GM21529 (cell line): ENCODE measurements at regions not wholly inside any gene's neighbourhood (a gene's known extent, or its start where the extent isn't known, plus 50 kb on each side); places are given as distances from the start of the nearest gene placed in this dataset.
A peak's percentile ranks its signal among the peaks of the same experiment; 100 is the strongest.

Experiments
- ATAC-seq: cut with Tn5 transposase; IDR thresholded peaks from one replicate; pipeline ENCODE4 v1.9.1; 2021; ENCODE audit not compliant: unreplicated experiment

DNA sequence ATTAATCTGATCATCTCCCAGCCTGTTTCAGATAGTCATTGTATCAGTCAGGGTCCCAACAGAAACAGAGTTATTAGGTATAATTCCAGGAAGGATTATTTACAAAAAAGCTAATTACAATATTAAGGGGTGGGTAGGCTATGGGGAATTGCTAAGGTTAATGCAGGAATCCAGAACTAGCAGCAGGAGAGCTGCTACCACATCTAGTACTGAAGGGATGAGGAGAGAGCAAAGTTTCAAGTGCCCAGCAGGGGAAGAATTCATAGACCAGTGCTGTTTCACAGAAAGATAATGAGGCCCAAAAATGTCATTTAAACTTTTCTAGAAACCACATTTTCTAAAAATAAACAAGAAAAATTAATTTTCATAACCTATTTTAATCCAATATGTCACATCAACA, 284.2 kb downstream of the HACE1 start:
- no peak for ATAC-seq

DNA sequence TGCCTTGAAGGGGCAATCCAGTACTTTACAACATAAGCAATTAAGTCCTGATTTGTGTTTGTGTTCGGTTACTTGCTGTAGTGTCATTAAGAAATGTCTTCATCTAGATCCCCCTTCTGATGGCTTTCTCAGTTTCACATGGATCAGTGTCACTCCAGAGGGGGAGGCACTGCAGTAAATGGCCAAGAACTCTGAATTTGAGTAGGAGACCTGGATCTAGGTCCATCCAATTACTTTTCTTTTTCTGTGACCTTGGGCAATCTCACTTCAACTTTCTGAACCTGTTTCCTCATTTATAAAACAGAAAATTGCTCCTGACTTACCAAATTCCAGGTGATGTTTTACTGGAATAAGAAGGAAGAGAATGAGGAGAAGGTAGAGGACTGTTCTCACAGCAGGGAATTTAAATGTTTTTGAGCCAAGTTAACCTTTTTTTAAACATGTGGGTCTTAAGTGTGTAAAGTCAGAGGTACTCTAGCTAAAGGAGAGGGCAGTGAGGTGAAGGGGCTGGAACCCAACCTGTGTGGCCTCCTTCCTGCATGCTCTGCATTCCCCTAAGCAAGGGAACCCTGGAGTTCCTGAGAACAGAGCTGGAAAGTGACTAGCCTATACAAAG, 285.5 kb downstream of the HACE1 start:
- ATAC-seq, result no peak

DNA sequence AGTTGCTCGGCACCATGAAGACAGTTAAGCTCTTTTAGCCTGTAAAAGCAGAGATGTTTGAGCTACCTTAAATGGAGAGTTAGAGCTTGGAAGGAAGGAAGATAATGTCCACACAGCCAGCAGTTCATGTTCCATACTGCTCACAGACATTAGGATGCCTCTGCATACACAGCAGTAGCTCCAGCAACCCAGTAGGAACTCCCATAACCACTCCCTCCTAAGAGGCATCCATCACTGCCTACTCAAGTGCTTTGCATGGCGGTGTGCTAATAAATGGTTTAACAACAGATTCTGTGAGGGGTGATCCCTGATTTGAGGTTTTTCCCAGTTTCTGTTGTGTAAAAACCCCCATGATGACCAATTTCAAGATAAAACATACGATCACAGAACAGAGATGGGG, 286.4 kb downstream of the HACE1 start:
- ATAC-seq, result no peak

DNA sequence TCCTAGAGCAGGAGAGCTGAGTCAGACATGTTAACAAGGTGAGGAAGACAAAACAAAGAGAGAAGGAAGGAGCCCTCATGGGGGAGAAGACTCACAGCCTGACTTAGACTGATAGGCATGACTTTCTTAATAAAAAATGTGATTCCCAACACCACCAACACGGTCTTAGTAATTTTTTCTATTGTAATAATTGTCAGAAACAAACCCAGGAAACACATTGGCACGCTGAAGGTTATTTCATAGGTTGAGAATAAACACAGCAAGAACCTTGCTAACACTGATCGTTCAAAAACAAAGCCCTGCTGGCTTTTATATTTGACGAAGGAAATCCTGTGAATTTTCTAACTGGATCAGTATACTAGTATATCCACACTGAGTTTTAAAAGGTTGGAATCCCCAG, 286.8 kb downstream of the HACE1 start:
- ATAC-seq, result no peak

DNA sequence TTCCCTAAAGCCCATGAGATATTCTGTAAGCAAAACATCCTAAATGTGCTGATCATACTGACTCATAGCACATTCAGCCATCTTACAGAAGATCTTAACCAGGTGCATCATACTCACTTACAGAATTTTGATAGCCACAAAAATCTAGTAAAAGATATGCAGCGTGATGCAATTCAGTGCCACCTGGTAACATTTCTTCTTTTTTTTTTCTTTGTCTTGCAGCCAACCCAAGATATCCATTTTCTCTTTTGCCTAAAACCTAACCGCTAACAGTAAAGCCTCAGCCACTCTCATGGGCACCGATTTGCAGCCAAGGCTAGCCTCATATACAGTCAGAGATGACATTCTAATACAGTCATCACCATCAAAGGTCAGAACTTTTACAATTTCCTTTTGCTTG, 293.3 kb downstream of the HACE1 start:
- ATAC-seq, result no peak

DNA sequence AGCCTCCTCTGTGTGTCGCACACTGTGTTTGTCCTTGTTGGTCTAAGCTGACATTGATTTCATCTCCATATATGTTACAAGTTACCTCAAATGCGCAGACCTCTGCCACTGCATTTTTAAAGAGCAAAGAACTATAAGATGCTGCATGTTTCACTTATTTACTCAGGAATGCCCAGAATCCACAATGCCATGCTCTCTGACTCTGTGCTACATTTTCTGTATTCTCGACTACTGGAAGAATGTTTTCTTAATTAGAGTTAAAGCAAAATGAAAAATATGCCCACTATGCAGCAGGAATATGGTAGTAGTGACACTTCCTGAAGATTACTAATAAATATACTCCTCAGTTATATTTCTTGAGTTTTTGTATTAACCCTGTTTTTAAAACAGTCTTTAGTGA, 296.4 kb downstream of the HACE1 start:
- no peak for ATAC-seq

DNA sequence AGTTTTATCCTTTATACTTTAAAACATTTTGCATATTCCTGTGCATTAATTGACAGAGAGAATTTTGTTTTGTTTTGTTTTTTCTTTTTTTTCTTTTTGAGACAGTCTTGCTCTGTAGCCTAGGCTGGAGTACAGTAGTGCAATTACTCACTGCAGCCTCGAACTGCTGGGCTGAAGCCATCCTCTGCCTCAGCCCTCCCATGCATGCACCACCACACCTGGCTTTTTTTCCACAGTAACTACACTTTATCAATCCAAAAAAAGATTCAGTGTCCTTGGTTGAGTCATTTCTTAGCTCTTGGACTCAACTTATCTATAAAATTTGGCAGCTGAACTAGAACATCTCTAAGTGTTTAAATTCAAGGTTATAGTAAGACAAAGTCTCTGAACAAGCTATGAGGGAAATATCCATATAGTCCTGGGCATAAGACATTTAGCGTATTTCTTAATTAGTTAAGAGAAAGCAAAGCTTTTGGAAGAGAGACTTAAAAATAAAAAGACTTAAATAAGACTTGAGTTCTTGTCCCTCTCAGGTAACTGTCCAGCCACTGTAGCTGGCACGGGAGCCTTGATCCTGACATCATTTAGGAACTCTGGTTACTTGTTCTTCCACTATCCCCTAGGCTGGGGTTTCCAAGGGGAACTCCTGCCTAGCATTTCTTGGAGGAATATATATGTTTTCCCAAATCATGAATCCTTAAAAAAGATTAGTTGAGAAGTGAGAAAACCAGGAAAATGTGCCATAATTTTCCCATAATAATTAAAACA, 300.1 kb downstream of the HACE1 start:
- no peak for ATAC-seq

DNA sequence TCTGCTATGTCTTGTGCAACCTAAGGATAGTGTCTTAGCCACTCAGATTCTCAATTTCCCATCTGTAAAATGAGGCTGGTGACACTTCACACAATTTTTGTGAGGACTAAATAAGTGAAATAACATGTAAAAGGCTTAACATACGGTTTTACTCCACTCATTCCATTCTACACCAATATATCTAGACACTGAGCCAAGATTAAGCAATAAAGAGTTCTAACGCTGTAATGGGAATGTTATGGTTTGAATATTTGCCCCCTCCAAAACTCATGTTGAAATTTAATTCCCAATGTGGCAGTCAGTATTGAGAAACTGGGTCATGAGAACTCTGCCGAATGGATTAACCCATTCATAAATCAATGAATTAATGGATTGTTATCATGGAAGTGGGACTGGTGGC, 301.0 kb downstream of the HACE1 start:
- ATAC-seq, result no peak

DNA sequence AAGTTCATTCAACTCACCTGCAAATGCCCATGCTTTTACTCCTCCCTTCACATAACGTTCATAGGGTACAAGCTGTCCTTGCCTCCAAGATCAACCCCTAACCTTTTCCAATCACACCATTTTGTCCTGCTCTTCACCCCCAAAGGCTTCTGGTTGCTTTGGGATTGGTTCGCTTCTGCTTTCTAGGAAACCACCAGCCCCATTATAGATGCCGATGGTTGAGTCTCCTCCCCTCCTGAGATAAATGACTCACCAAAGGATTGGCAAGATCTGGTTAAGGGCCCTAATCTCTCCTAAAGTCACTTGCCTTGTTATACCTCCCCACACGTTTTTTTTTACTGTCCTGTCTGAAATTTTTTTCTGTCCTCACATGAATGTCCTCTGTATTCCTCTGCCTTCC, 311.4 kb downstream of the HACE1 start:
- no peak for ATAC-seq

DNA sequence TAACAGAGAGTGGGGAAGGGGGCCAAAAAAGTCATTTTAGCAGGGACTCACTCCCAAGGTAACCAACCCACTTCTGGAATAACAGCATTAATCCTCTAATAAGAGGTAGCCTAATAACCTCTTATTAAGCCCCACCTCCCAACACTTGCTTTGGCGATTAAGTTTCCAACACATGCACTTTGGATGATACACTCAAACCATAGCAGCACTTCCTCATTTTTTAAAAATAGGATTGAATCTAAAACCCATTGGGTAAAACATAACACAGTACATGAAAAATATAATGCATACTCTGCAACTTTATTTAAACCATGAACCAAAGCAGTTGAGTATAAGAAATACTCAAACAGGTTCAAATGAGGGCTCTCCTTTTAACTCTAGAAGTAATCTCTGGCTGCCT, 318.3 kb downstream of the HACE1 start:
- no peak for ATAC-seq

DNA sequence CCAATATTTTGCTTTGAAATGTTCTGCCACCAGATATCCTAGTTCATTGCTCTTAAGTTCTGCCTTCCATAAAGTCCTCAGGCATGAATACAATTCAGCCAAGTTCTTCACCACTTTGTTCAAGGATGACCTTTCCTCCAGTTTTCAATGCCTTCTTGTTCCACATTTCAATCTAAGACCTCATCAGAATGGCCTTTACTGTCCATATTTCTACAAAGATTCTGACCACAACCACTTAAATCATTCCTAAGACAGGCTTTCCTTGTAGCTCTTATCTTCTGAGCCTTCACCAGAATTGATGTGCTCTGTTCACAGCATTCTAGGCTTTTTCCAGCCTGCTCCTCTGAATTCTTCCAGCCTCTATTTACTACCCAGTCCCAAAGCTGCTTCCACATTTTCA, 319.0 kb downstream of the HACE1 start:
- no peak for ATAC-seq

DNA sequence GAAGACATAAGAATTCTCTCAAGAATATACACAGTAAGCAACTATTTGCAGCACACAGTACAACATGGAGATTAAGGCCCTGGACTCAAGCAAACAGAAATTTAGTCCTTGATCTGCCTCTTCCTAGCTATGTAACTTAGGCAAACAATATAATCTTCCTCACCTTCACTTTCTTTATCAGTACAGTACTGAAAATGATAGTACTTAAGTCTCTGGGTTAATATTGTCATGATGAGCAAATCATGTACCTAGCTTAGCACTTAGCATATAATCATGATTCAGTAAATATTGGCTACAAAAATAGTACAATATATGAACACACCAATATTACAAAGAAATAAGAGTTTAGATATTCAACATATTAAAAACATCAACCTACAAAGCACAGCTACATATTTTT, 320.5 kb downstream of the HACE1 start:
- ATAC-seq, result no peak

DNA sequence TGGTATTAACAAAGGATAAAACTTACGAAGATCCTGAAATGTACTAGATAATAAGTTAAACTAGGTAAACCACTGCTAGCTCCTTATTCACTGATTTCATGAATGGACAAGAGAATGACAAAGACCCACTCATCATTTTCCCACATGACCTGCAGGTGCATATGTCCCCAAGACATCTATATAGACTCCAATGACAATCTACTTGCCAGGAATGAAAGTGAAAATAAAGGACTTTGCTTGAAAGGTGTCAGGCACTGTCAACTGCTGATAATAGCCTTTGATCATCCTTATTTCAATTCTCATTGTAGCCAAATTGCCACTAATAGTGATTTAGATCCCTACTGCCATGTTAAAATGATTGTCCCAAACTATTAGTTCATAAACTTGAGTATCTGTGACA, 321.8 kb downstream of the HACE1 start:
- ATAC-seq, result no peak

DNA sequence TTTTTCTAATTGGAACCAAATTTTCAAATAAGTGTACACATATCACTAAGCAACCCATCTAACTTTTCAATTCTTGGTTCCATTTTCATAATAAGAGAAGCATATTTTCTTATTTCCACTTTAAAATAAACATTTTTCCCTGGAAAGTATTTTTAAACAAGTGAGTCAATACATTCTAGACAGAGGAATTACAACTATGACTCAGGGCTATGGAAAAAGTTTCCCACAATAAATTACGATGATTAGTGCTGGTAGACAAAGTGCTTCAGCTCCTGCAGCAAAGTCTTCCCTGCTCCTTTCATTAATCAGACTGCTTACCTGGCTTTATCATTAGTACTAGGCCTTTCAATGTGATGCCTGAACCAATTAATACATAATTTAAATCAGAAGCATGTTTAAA, 322.5 kb downstream of the HACE1 start:
- ATAC-seq, result no peak

DNA sequence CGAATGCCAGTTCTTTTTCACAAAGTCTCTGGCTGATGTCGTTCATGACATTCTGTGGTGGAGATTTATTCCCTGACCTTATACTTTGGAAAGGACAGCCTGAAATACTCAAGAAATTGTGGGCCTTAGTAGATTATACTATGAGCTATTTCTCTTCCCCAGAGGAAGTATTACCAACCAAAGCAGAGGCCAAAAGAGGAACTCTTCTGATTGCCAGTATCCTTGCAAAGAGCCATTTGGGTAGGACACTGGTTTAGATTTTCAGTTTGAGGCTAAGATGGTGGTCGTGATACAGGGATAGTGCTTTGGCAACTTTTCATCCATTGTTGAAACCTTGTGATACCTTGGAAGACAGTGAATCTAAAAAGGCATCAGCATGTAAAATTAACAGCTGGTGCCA, 327.3 kb downstream of the HACE1 start:
- ATAC-seq, result no peak

DNA sequence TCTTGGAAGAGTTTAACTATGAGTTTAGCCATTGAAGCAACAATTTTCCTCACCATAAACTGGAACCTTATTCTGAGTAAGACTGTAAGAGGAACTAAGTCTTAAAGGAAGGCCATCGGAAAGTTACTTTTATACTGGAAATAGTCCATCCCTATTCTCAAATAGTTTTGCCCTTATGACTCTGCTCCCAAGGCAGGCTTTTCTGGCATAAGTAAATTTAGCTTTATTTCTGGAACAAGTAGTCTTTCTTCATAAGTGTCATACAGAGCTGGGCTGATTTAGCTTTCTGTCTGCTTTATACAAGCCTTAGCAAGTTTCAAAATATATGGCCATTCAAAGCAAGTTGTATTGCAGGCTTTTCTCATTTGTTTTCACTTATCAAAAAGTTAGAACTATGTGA, 328.1 kb downstream of the HACE1 start:
- no peak for ATAC-seq

DNA sequence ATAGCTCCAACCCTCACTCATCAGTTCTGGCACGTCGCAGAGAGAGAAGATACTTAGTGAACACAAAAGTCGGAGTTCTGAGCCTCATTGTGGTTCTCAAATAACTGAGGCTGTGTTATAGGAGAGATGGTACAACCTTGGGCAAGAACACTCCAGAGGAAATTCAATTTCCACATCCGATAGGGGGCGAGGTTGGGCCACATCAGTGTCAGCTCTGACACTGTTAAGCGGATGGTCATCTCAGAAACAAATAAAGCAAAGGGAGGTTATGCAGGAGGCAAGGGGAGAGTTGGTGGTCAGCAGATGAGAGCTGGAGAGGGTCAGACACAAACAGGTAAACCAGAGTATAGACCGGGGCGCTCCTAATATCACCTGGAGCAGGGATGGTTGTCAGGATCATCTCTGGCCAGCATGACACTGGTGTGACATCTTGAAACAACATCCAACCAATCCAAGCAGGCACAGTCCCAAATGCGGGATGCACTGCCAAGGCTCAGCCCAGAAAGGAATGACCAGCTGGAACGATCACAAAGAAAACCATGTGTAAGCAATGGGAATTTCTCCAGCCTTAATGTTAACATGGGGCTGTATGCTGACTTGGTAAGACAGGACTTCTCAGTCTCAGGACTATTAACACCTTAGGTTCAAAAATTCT, 331.8 kb downstream of the HACE1 start:
- ATAC-seq, result no peak

DNA sequence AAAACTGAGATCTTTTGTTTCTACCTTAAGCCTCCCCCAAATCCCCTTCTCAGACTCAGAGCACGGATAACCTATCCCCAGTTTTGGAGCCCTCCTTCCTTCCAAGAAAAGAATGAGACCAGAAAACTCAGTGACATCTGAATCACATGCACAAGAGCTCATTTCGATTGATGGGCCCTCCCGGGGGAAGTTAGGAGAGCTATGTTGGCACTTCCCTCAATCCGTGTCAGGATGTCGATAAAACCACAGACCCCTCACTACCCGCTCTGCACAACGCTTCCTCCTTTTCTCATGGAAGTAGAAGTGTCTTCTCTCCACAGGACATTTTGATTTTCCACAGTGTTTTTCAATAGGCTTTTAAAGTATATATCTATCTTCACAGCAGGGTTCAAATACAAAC, 332.4 kb downstream of the HACE1 start:
- no peak for ATAC-seq

DNA sequence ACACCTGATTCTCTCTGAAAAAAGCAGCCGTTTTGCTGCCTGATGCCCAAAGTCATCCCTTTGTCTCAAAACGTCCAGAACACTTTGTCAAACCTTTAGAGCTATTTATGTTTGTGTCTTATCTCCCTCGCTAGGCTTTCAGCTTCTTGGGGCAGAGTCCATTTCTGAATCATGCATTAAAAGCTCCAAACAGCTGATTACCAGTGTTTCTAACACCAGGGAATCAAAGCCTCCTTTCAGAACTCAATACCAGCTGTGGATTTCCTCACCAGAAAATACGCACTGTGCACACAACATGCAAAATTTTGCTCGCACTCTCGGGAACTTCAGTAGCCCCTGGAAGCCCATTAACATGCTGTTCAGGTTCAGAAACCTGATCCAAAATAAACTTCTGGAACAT, 333.3 kb downstream of the HACE1 start:
- no peak for ATAC-seq

DNA sequence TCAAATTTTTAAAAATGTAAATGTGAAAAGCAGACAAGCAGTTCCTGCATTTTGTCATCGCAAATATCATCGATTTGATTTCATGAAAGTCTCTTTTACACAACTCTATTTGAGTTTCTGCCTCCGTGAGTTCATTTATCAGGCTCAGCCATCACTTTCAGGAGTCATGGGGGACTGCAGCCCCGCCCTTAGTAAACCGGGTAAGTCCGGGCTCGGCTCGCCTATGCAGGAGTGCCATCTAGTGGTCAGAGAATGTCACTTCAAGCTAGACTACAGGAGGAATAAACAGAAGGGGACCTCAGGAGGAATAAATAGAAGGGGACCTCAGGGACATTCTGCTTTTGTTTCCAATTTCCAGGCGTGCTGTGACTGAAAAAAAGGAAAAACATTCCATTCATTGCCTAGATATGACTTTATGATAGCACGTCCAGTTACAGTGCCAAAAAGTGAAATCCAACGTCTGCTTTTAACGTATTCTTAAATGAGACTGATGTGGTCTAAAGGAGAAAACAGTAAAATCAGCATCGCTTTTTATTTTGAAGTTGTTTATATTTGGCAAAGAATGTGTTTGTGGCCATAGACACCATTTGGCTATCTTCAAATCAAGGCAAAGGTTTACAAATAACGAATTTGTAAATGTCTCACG, 333.9 kb downstream of the HACE1 start:
- peak; percentile 99 for ATAC-seq

DNA sequence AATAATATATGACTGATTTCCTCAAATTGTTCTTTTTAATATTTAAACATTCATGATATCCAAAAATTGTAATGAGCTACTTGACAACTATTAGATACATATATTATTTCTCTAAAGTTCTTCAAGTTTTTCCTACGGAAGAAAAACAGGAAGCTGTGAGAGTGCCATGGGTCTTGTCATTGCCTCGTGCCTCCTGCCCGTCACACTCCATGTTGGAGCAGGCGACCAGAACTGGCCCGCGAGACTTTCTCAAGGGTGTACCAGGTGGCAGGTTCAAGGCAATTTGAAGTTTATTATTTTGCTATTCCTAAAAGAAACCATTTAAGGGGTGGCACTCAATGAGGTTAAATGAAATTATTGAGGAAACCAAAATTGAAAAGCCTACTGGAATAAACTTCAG, 337.2 kb downstream of the HACE1 start:
- no peak for ATAC-seq

DNA sequence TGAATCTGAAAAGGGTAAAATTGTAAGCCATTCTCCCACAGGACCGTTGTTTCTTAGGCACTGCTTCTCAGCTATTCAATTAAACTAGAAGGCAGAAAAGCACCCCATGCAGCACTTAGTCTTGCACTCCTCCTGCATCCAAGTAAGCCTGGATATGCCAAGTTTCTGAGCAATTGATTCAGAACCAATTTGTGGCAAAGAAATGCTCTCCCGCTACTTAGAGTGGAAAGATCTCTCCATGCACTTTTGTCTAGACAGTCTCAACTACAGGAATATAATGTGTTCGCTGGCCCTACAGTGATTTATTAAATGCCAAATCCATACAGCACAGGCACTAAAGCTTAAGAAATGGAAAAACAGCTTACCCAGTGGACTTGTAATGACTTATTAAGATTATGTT, 338.5 kb downstream of the HACE1 start:
- ATAC-seq, result no peak
